ENCODE measurements at regions not wholly inside any gene's neighbourhood (a gene's known extent, or its start where the extent isn't known, plus 50 kb on each side); places are given as distances from the start of the nearest gene placed in this dataset.

DNA sequence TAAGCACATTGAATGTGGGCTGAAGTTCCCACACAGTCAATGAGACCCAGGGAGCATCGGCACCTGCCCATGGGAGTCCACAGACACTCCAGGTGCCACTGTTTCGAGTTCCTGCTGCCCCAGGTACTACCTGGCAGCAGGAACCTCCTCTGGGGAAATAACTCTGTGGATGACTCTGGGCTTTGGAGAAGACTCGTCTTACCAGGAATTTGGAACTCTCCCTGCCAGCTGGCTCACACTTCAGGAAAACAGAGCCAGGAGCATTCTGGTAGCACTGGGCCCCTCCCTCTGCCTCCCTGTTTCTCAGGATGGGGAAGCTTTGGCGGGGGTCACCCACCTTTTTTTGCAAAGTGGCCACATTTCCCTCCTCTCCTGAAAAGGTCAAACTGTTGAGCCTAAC, 69.5 kb upstream of the MC3R start:
- no peak overlapping the region for H2BK20ac ChIP-seq (ENCODE audit: low read depth, low read length, poor library complexity, severe bottlenecking)
- no peaks in the 10 kb centered on the region for H3K27me3 ChIP-seq (ENCODE audit: insufficient read depth, low read length)
- Mint-ChIP-seq H3K27me3 (ENCODE audit: low read depth) (peaks cover 2% of the 10 kb centered on the region), H3K36me3 (ENCODE audit: insufficient read depth in 1 of 3, low read depth in 3 of 3) (peaks cover 6 to 23% (median 6%) of the 10 kb centered on the region in 3 experiments; a peak in 5 of 7 replicates), H3K27ac (no peak overlapping the region), H3K4me1 (no peaks in the 10 kb centered on the region), H3K9me3 (peaks cover 93 to 97% of the 10 kb centered on the region in 2 experiments), H3K4me3 (no peak overlapping the region)
- no peaks in the 10 kb centered on the region for H4K20me1 ChIP-seq (ENCODE audit: control insufficient read depth, insufficient read depth, insufficient read length)
- no peak overlapping the region for H2BK15ac ChIP-seq (ENCODE audit: low read depth, low read length)
- H3K18ac ChIP-seq (ENCODE audit: insufficient read length, low read depth, low read length): no peak overlapping the region
- no peak overlapping the region for H2AFZ ChIP-seq (ENCODE audit: low read length)
- no CpG with 5 or more reads among the region's 4 CpGs for WGBS (ENCODE audit: extremely low coverage, insufficient read length, low lambda C conversion rate)
- DNase-seq: no peak
- H4K5ac ChIP-seq (ENCODE audit: insufficient read length, low read depth, low read length): no peak overlapping the region
- H4K8ac ChIP-seq (replicated peaks; ENCODE audit: insufficient read length, low read depth, low read length): no peak overlapping the region
- no peak overlapping the region for H3K23ac ChIP-seq (ENCODE audit: insufficient read length, low read depth, low read length)
- no peak overlapping the region for H2BK120ac ChIP-seq (ENCODE audit: low read depth, low read length, poor library complexity, severe bottlenecking)
- H2BK12ac ChIP-seq (ENCODE audit: insufficient read length, low read depth, low read length): no peak overlapping the region
- H3K4me1 ChIP-seq (ENCODE audit: insufficient read depth, low read length): no peaks in the 10 kb centered on the region
- no peak overlapping the region for H2BK5ac ChIP-seq (ENCODE audit: insufficient read length, low read length)
- no peak overlapping the region for H2AK5ac ChIP-seq (ENCODE audit: insufficient read length, low read length)
- H3K79me2 ChIP-seq (ENCODE audit: insufficient read depth, low read length): no peaks in the 10 kb centered on the region
- H3K27ac ChIP-seq (ENCODE audit: insufficient read length, low read depth, low read length): no peak overlapping the region
- H3T11ph ChIP-seq (ENCODE audit: low read length): no peak overlapping the region
- no peak overlapping the region for H3K9ac ChIP-seq (ENCODE audit: extremely low read depth, insufficient read length, low read length)
- H3K14ac ChIP-seq (ENCODE audit: insufficient read depth, low read length): no peak overlapping the region
- H3K23me2 ChIP-seq (ENCODE audit: insufficient read length, low read depth, low read length, poor library complexity, severe bottlenecking): no peaks in the 10 kb centered on the region
- no peak overlapping the region for H3K4me2 ChIP-seq (ENCODE audit: insufficient read depth, insufficient read length, low read length)
- no peak overlapping the region for H4K91ac ChIP-seq (ENCODE audit: insufficient read length, low read depth, low read length)
- no peak overlapping the region for H3K56ac ChIP-seq (ENCODE audit: insufficient read length, low read depth, low read length)
- H3K9me3 ChIP-seq (ENCODE audit: control insufficient read depth, low read depth, low read length): peaks cover 93% of the 10 kb centered on the region
- no peaks in the 10 kb centered on the region for H3K79me1 ChIP-seq (ENCODE audit: insufficient read depth, low read depth, low read length, poor library complexity, severe bottlenecking)
- TF ChIP-seq, protein P1, sequence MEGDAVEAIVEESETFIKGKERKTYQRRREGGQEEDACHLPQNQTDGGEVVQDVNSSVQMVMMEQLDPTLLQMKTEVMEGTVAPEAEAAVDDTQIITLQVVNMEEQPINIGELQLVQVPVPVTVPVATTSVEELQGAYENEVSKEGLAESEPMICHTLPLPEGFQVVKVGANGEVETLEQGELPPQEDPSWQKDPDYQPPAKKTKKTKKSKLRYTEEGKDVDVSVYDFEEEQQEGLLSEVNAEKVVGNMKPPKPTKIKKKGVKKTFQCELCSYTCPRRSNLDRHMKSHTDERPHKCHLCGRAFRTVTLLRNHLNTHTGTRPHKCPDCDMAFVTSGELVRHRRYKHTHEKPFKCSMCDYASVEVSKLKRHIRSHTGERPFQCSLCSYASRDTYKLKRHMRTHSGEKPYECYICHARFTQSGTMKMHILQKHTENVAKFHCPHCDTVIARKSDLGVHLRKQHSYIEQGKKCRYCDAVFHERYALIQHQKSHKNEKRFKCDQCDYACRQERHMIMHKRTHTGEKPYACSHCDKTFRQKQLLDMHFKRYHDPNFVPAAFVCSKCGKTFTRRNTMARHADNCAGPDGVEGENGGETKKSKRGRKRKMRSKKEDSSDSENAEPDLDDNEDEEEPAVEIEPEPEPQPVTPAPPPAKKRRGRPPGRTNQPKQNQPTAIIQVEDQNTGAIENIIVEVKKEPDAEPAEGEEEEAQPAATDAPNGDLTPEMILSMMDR (conservative IDR thresholded peaks at IDR 0.05): no peak
- no peak overlapping the region for H3K4ac ChIP-seq (ENCODE audit: low read depth, low read length)

All from H9 (cell line).